CD14-positive monocyte (primary cell): ENCODE measurements at regions not wholly inside any gene's neighbourhood (a gene's known extent, or its start where the extent isn't known, plus 50 kb on each side); places are given as distances from the start of the nearest gene placed in this dataset.

Experiments used
- DNase-seq, 3 donors: peaks; one replicate each; pipeline ENCODE4 v3.0.0-alpha.2; 2011 to 2022
- H2AFZ ChIP-seq: 2 replicates; pipeline ENCODE4 v1.6.0; 2012; ENCODE audit warnings: mild to moderate bottlenecking, low read depth, low read length, inconsistent platforms; ENCODE audit not compliant: insufficient read depth, poor library complexity, severe bottlenecking
- H3K27ac ChIP-seq, 2 donors: 1 replicate in 1 of 2; 2 replicates in 1 of 2; pipeline ENCODE4 v1.5.1; 2012 to 2013; ENCODE audit warnings: low read length in 2 of 2, control low read depth in 1 of 2, inconsistent platforms in 1 of 2, low read depth in 1 of 2, mild to moderate bottlenecking in 1 of 2
- H3K27me3 ChIP-seq, 2 donors: one replicate each; pipeline versions ENCODE4 v1.6.0 to v1.6.1; 2011 to 2013; ENCODE audit warnings: low read length in 2 of 2; ENCODE audit not compliant: control insufficient read depth in 2 of 2, insufficient read depth in 2 of 2
- H3K36me3 ChIP-seq, 2 donors: replicated peaks in 1 of 2; 1 replicate in 1 of 2; 2 replicates in 1 of 2; pipeline versions ENCODE4 v1.5.1 to v1.6.1; 2012 to 2013; ENCODE audit warnings: low read length in 2 of 2, control low read depth in 1 of 2, inconsistent platforms in 1 of 2, mild to moderate bottlenecking in 1 of 2; ENCODE audit not compliant: insufficient read depth in 2 of 2, control insufficient read depth in 1 of 2
- H3K4me1 ChIP-seq, 2 donors: 1 replicate in 1 of 2; 2 replicates in 1 of 2; pipeline versions ENCODE4 v1.5.1 to v1.6.1; 2012 to 2013; ENCODE audit warnings: low read length in 2 of 2, control low read depth in 1 of 2, inconsistent platforms in 1 of 2, mild to moderate bottlenecking in 1 of 2, moderate library complexity in 1 of 2; ENCODE audit not compliant: insufficient read depth in 2 of 2, control insufficient read depth in 1 of 2
- H3K4me2 ChIP-seq: replicated peaks from 2 replicates; pipeline ENCODE3; 2012; ENCODE audit warnings: low read length, moderate library complexity, mild to moderate bottlenecking; ENCODE audit not compliant: poor library complexity, severe bottlenecking; ENCODE audit errors: extremely low read depth
- H3K4me3 ChIP-seq, 3 experiments: fragments of 200-600 bp in 1 of 3; sonication (generic) in 1 of 3; replicated peaks in 1 of 3; 1 replicate in 2 of 3; 2 replicates in 1 of 3; pipeline ENCODE4 v1.5.1; 2011 to 2013; ENCODE audit warnings: low read length in 3 of 3, mild to moderate bottlenecking in 3 of 3, control low read depth in 2 of 3, low read depth in 2 of 3, inconsistent platforms in 1 of 3, moderate library complexity in 1 of 3
- H3K79me2 ChIP-seq: 2 replicates; pipeline ENCODE4 v1.6.0; 2012; ENCODE audit warnings: mild to moderate bottlenecking, control low read depth, inconsistent platforms, low read length, moderate library complexity; ENCODE audit not compliant: insufficient read depth
- H3K9ac ChIP-seq: 2 replicates; pipeline ENCODE4 v1.6.0; 2017; ENCODE audit warnings: low read length, mild to moderate bottlenecking; ENCODE audit not compliant: insufficient read depth, poor library complexity, severe bottlenecking
- H3K9me3 ChIP-seq, 2 donors: replicated peaks in 1 of 2; 1 replicate in 1 of 2; 2 replicates in 1 of 2; pipeline versions ENCODE4 v1.5.1 to v1.6.1; 2012 to 2013; ENCODE audit warnings: low read length in 2 of 2, control low read depth in 1 of 2; ENCODE audit not compliant: control insufficient read depth in 1 of 2, insufficient read depth in 1 of 2
- H4K20me1 ChIP-seq: 2 replicates; pipeline ENCODE4 v1.6.0; 2012; ENCODE audit warnings: mild to moderate bottlenecking, low read length, control low read depth, moderate library complexity; ENCODE audit not compliant: insufficient read depth
- H3K27ac Mint-ChIP-seq, 7 donors: one replicate each; pipeline ENCODE4 v1.8.0; 2020; ENCODE audit warnings: mild to moderate bottlenecking in 7 of 7, mixed read lengths in 7 of 7, moderate library complexity in 6 of 7, inconsistent platforms in 2 of 7
- H3K27me3 Mint-ChIP-seq, 3 donors: one replicate each; pipeline ENCODE4 v1.8.0; 2021 to 2022; ENCODE audit warnings: low read depth in 3 of 3, mild to moderate bottlenecking in 3 of 3, mixed read lengths in 3 of 3, moderate library complexity in 3 of 3, inconsistent platforms in 1 of 3
- H3K36me3 Mint-ChIP-seq, 2 donors: one replicate each; pipeline ENCODE4 v1.8.0; 2020; ENCODE audit warnings: mixed read lengths in 2 of 2, inconsistent platforms in 1 of 2, mild to moderate bottlenecking in 1 of 2
- H3K4me1 Mint-ChIP-seq: one replicate; pipeline ENCODE4 v1.8.0; 2020; ENCODE audit warnings: mild to moderate bottlenecking, mixed read lengths
- H3K4me3 Mint-ChIP-seq, 2 donors: one replicate each; pipeline ENCODE4 v1.8.0; 2020; ENCODE audit warnings: mild to moderate bottlenecking in 2 of 2, mixed read lengths in 2 of 2, moderate library complexity in 1 of 2
- H3K9me3 Mint-ChIP-seq, 7 donors: one replicate each; pipeline ENCODE4 v1.8.0; 2020 to 2022; ENCODE audit warnings: mixed read lengths in 7 of 7, mild to moderate bottlenecking in 6 of 7, moderate library complexity in 6 of 7, inconsistent platforms in 2 of 7
- WGBS: methylation state at CpG from one replicate; pipeline ENCODE4 v1.1.5; 2013; ENCODE audit warnings: missing lambda C conversion rate; ENCODE audit not compliant: insufficient coverage; 5-methylcytosine and 5-hydroxymethylcytosine counted together
- intact Hi-C, 2 donors: fragments of 100-400 bp; cut with micrococcal nuclease; formaldehyde crosslinking; loops; one replicate each; pipeline versions ENCODE4 v1.15.0 to v1.15.1; 2023
- TF ChIP-seq, protein P1 (sequence below): fragments of 200-600 bp; IDR thresholded peaks from one replicate; pipeline ENCODE4 v1.8.0; 2022; ENCODE audit warnings: antibody characterized with exemption, mild to moderate bottlenecking

DNA sequence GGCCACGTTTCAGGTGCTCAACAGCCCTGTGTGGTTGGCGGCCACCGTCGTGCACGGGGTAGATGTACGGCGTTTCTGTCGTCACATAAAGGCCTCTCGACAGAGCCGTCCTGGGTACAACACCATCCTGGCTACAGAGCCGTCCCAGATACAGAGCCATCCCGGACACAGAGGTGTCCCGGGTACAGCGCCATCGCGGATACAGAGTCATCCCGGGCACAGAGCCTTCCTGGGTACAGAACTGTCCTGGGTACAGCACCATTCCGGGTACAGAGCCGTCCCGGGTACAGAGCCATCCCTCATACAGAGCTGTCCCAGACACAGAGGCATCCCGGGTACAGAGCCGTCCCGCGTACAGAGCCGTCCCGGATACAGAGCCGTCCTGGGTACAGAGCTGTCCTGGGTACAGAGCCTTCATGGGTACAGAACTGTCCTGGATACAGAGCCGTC is 222.7 kb upstream of the SOX1 start:
- no peaks in the 10 kb centered on the region for H3K36me3 Mint-ChIP-seq
- Histone ChIP-seq H3K36me3 (no peaks in the 10 kb centered on the region), H3K27me3 (peaks cover 0 to 12% of the 10 kb centered on the region in 2 donors), H3K4me1 (no peaks in the 10 kb centered on the region), H3K4me3 (no peak overlapping the region), H3K27ac (no peak overlapping the region), H3K9ac (no peak overlapping the region), H3K4me2 (no peak overlapping the region), H3K79me2 (no peaks in the 10 kb centered on the region), H2AFZ (no peak overlapping the region), H4K20me1 (no peaks in the 10 kb centered on the region), H3K9me3 (peaks cover 15 to 22% of the 10 kb centered on the region in 2 donors)
- no peak overlapping the region for H3K4me3 Mint-ChIP-seq
- H3K27me3 Mint-ChIP-seq: peaks cover 6 to 17% (median 13%) of the 10 kb centered on the region in 3 donors
- H3K27ac Mint-ChIP-seq: no peak overlapping the region
- WGBS: 94% methylated on average over 28 of the region's 28 CpGs
- TF ChIP-seq, protein P1, sequence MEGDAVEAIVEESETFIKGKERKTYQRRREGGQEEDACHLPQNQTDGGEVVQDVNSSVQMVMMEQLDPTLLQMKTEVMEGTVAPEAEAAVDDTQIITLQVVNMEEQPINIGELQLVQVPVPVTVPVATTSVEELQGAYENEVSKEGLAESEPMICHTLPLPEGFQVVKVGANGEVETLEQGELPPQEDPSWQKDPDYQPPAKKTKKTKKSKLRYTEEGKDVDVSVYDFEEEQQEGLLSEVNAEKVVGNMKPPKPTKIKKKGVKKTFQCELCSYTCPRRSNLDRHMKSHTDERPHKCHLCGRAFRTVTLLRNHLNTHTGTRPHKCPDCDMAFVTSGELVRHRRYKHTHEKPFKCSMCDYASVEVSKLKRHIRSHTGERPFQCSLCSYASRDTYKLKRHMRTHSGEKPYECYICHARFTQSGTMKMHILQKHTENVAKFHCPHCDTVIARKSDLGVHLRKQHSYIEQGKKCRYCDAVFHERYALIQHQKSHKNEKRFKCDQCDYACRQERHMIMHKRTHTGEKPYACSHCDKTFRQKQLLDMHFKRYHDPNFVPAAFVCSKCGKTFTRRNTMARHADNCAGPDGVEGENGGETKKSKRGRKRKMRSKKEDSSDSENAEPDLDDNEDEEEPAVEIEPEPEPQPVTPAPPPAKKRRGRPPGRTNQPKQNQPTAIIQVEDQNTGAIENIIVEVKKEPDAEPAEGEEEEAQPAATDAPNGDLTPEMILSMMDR: no peak
- DNase-seq: no peak
- intact Hi-C loops: no loop called here
- no peaks in the 10 kb centered on the region for H3K4me1 Mint-ChIP-seq
- H3K9me3 Mint-ChIP-seq: peaks cover 0 to 18% (median 8%) of the 10 kb centered on the region in 7 donors

DNA sequence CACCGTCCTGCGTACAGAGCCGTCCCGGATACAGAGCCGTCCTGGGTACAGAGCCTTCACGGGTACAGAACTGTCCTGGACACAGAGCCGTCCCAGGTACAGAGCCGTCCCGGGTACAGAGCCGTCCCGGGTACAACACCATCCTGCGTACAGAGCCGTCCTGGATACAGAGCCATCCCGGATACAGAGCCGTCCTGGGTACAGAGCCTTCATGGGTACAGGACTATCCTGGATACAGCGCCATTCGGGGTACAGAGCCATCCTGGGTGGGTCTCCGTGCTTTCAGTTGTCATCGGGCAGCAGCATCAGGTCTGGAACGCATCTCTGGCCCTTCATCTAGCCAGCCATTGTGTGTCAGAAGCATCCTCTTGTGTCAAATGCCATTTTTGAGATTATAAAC is 222.3 kb upstream of the SOX1 start:
- TF ChIP-seq, protein P1: no peak
- Histone ChIP-seq H3K4me1 (no peaks in the 10 kb centered on the region), H3K27me3 (peaks cover 0 to 12% of the 10 kb centered on the region in 2 donors), H3K9me3 (peaks cover 15 to 22% of the 10 kb centered on the region in 2 donors), H3K4me3 (no peak overlapping the region), H3K27ac (no peak overlapping the region), H3K4me2 (no peak overlapping the region), H2AFZ (no peak overlapping the region), H3K36me3 (no peaks in the 10 kb centered on the region), H4K20me1 (no peaks in the 10 kb centered on the region), H3K79me2 (no peaks in the 10 kb centered on the region), H3K9ac (no peak overlapping the region)
- 93% methylated on average over 20 of the region's 20 CpGs for WGBS
- Mint-ChIP-seq H3K27ac (no peak overlapping the region), H3K27me3 (peaks cover 6 to 18% (median 13%) of the 10 kb centered on the region in 3 donors), H3K36me3 (no peaks in the 10 kb centered on the region), H3K9me3 (peaks cover 0 to 18% (median 8%) of the 10 kb centered on the region in 7 donors), H3K4me3 (no peak overlapping the region), H3K4me1 (no peaks in the 10 kb centered on the region)
- DNase-seq: no peak
- intact Hi-C loops: no loop called here
